HEK293 (cell line): ENCODE measurements at regions not wholly inside any gene's neighbourhood (a gene's known extent, or its start where the extent isn't known, plus 50 kb on each side); places are given as distances from the start of the nearest gene placed in this dataset.
"Not testable (repeated sequence)": the region's sequence is repeated elsewhere in the genome, so short reads cannot be mapped to it uniquely, and the experiment has no call there.

Source experiments
- CTCF ChIA-PET: fragments of 350-600 bp; formaldehyde crosslinking; extraction: SDS; loops from one replicate; lab custom pipeline; 2021; ENCODE audit warnings: antibody characterized with exemption; lab: Yijun Ruan, JAX
- POLR2A ChIA-PET: fragments of 300-600 bp; formaldehyde crosslinking; extraction: SDS; loops from one replicate; lab custom pipeline; 2020; ENCODE audit warnings: antibody characterized with exemption, inconsistent platforms; lab: Yijun Ruan, JAX
- H3K27ac ChIP-seq: fragments of 200-500 bp; sonication (Bioruptor generic); 2 replicates; pipeline ENCODE4 v1.5.1; 2014; ENCODE audit warnings: low read depth, low read length, control low read depth, inconsistent platforms; ENCODE audit errors: extremely low read depth
- H3K36me3 ChIP-seq, 2 experiments: fragments of 200-500 bp in 1 of 2; sonication (Bioruptor generic) in 1 of 2; 1 replicate in 1 of 2; 2 replicates in 1 of 2; pipeline ENCODE4 v1.5.1; 2014 to 2017; ENCODE audit warnings: inconsistent platforms in 2 of 2, low read length in 2 of 2; ENCODE audit not compliant: control insufficient read depth in 2 of 2, insufficient read depth in 1 of 2
- H3K4me1 ChIP-seq: fragments of 200-500 bp; sonication (Bioruptor generic); 2 replicates; pipeline ENCODE4 v1.5.1; 2014; ENCODE audit warnings: mild to moderate bottlenecking, low read length, inconsistent platforms; ENCODE audit not compliant: control insufficient read depth, insufficient read depth
- H3K4me3 ChIP-seq: 2 replicates; pipeline ENCODE4 v1.5.1; 2011; ENCODE audit warnings: low read depth, mild to moderate bottlenecking, control low read depth, low read length, moderate library complexity
- H3K9me3 ChIP-seq: fragments of 200-500 bp; sonication (Bioruptor generic); 2 replicates; pipeline ENCODE4 v1.5.1; 2014; ENCODE audit warnings: low read depth, low read length, inconsistent platforms; ENCODE audit not compliant: control insufficient read depth, insufficient read depth
- GLIS1 ChIP-seq: fragments of 450-650 bp; formaldehyde crosslinking; IDR thresholded peaks from 2 replicates; pipeline ENCODE4 v1.5.1; 2016; ENCODE audit warnings: missing biosample characterization, missing genetic modification characterization
- GLIS2 ChIP-seq: fragments of 450-650 bp; formaldehyde crosslinking; IDR thresholded peaks from 2 replicates; pipeline ENCODE4 v1.5.1; 2016; ENCODE audit warnings: missing biosample characterization, missing genetic modification characterization
- OSR2 ChIP-seq: fragments of 450-650 bp; formaldehyde crosslinking; IDR thresholded peaks from 2 replicates; pipeline ENCODE4 v1.5.1; 2016; ENCODE audit warnings: missing biosample characterization, missing genetic modification characterization
- RBAK ChIP-seq: fragments of 450-650 bp; formaldehyde crosslinking; IDR thresholded peaks from 2 replicates; pipeline ENCODE4 v1.5.1; 2016; ENCODE audit warnings: missing biosample characterization, missing genetic modification characterization
- ZBTB7A ChIP-seq: fragments of 450-650 bp; formaldehyde crosslinking; IDR thresholded peaks from 2 replicates; pipeline ENCODE4 v1.5.1; 2016; ENCODE audit warnings: low read depth, missing biosample characterization, missing genetic modification characterization
- ZNF140 ChIP-seq: fragments of 450-650 bp; formaldehyde crosslinking; IDR thresholded peaks from 2 replicates; pipeline ENCODE4 v1.5.1; 2016; ENCODE audit warnings: missing biosample characterization, missing genetic modification characterization
- ZNF146 ChIP-seq: fragments of 450-650 bp; formaldehyde crosslinking; IDR thresholded peaks from 2 replicates; pipeline ENCODE4 v1.5.1; 2016; ENCODE audit warnings: missing biosample characterization, missing genetic modification characterization
- ZNF266 ChIP-seq: fragments of 450-650 bp; formaldehyde crosslinking; IDR thresholded peaks from 2 replicates; pipeline ENCODE4 v1.5.1; 2016; ENCODE audit warnings: missing biosample characterization, missing genetic modification characterization, low read depth
- ZNF280D ChIP-seq: fragments of 450-650 bp; formaldehyde crosslinking; IDR thresholded peaks from 2 replicates; pipeline ENCODE4 v1.5.1; 2016; ENCODE audit warnings: missing biosample characterization, missing genetic modification characterization
- ZNF311 ChIP-seq: fragments of 450-650 bp; formaldehyde crosslinking; IDR thresholded peaks from 2 replicates; pipeline ENCODE4 v1.5.1; 2017; ENCODE audit warnings: missing biosample characterization, missing genetic modification characterization, borderline replicate concordance
- ZNF354C ChIP-seq: fragments of 450-650 bp; formaldehyde crosslinking; IDR thresholded peaks from 2 replicates; pipeline ENCODE4 v1.5.1; 2016; ENCODE audit warnings: missing biosample characterization, missing genetic modification characterization, low read depth, borderline replicate concordance
- ZNF394 ChIP-seq: fragments of 450-650 bp; formaldehyde crosslinking; IDR thresholded peaks from 2 replicates; pipeline ENCODE4 v1.5.1; 2016; ENCODE audit warnings: missing biosample characterization, missing genetic modification characterization, mild to moderate bottlenecking, moderate library complexity, borderline replicate concordance
- ZNF426 ChIP-seq: fragments of 450-650 bp; formaldehyde crosslinking; IDR thresholded peaks from 2 replicates; pipeline ENCODE4 v1.5.1; 2017; ENCODE audit warnings: missing biosample characterization, missing genetic modification characterization, mild to moderate bottlenecking, inconsistent platforms, moderate library complexity
- ZNF555 ChIP-seq: fragments of 450-650 bp; formaldehyde crosslinking; conservative IDR thresholded peaks from 2 replicates; pipeline ENCODE4 v1.5.1; 2017; ENCODE audit warnings: missing biosample characterization, mild to moderate bottlenecking, missing genetic modification characterization, inconsistent platforms
- ZNF560 ChIP-seq: fragments of 450-650 bp; formaldehyde crosslinking; IDR thresholded peaks from 2 replicates; pipeline ENCODE4 v1.5.1; 2017; ENCODE audit warnings: missing biosample characterization, missing genetic modification characterization, borderline replicate concordance
- TF ChIP-seq, protein P1 (sequence below): fragments of 450-650 bp; formaldehyde crosslinking; IDR thresholded peaks from 2 replicates; pipeline ENCODE4 v1.5.0; 2017; ENCODE audit warnings: missing biosample characterization, missing genetic modification characterization, borderline replicate concordance
- TF ChIP-seq, protein P2 (sequence below): fragments of 450-650 bp; formaldehyde crosslinking; IDR thresholded peaks from 2 replicates; pipeline ENCODE4 v1.5.1; 2016; ENCODE audit warnings: missing biosample characterization, missing genetic modification characterization

DNA sequence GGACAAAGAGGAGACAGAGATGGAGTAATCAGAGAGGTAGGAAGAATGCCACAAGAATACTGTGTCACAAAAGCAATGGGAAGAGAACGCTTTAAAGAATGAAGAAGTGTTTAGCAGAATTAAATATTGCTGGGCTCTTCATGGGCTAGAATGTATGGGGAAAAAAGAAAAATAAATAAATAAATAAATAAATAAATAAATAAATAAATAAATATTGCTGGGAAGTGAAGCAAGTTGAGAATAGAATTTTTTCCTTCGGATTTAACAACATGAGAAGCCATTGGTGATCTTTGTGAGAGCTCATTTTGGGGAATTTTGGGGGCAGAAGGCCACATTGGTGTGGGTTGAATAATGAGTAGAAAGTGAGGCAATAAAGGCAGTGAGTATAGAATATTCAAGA, 59.7 kb upstream of the FRMPD3 start (continued):
- TF ChIP-seq, protein P1, sequence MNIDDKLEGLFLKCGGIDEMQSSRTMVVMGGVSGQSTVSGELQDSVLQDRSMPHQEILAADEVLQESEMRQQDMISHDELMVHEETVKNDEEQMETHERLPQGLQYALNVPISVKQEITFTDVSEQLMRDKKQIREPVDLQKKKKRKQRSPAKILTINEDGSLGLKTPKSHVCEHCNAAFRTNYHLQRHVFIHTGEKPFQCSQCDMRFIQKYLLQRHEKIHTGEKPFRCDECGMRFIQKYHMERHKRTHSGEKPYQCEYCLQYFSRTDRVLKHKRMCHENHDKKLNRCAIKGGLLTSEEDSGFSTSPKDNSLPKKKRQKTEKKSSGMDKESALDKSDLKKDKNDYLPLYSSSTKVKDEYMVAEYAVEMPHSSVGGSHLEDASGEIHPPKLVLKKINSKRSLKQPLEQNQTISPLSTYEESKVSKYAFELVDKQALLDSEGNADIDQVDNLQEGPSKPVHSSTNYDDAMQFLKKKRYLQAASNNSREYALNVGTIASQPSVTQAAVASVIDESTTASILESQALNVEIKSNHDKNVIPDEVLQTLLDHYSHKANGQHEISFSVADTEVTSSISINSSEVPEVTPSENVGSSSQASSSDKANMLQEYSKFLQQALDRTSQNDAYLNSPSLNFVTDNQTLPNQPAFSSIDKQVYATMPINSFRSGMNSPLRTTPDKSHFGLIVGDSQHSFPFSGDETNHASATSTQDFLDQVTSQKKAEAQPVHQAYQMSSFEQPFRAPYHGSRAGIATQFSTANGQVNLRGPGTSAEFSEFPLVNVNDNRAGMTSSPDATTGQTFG (tag by site-specific recombination): no peak
- TF ChIP-seq ZNF266 (tag by site-specific recombination) (no peak), ZNF560 (0 out of 2 replicates have a peak, but pooled peaks have one; percentile 8), ZBTB7A (no peak), ZNF311 (tag by site-specific recombination) (no peak), ZNF354C (tag by site-specific recombination) (no peak), GLIS1 (tag by site-specific recombination) (no peak), RBAK (no peak), ZNF394 (tag by site-specific recombination) (peak; percentile 0; the same call in 1 of the 2 replicates), ZNF426 (tag by site-specific recombination) (peak; percentile 45), GLIS2 (no peak), ZNF555 (tag by site-specific recombination) (peak; percentile 35), OSR2 (tag by site-specific recombination) (no peak), ZNF140 (tag by site-specific recombination) (peak; percentile 15; the same call in 1 of the 2 replicates)
- TF ChIP-seq, protein P2, sequence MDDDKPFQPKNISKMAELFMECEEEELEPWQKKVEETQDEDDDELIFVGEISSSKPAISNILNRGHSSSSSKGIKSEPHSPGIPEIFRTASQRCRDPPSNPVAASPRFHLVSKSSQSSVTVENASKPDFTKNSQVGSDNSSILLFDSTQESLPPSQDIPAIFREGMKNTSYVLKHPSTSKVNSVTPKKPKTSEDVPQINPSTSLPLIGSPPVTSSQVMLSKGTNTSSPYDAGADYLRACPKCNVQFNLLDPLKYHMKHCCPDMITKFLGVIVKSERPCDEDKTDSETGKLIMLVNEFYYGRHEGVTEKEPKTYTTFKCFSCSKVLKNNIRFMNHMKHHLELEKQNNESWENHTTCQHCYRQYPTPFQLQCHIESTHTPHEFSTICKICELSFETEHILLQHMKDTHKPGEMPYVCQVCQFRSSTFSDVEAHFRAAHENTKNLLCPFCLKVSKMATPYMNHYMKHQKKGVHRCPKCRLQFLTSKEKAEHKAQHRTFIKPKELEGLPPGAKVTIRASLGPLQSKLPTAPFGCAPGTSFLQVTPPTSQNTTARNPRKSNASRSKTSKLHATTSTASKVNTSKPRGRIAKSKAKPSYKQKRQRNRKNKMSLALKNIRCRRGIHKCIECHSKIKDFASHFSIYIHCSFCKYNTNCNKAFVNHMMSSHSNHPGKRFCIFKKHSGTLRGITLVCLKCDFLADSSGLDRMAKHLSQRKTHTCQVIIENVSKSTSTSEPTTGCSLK (tag by site-specific recombination): no peak
- TF ChIP-seq, all 188 proteins: peak for 8

GRCh38 chrX:107393656-107394055, 55.8 kb upstream of the FRMPD3 start:
- H3K36me3 ChIP-seq, H3K4me3 ChIP-seq, H3K4me1 ChIP-seq, H3K9me3 ChIP-seq, H3K27ac ChIP-seq, POLR2A ChIA-PET: not testable (repeated sequence)
- TF ChIP-seq ZNF280D (tag by site-specific recombination) (0 out of 2 replicates have a peak, but pooled peaks have one; percentile 10), ZNF146 (tag by site-specific recombination) (peak; percentile 96)
- CTCF ChIA-PET: interaction anchor here (0.6 kb wide), 1 partner anchor 496 kb away, joined by 3 read pairs; no protein-coding TSS in a partner anchor
